ENCODE measurements at regions not wholly inside any gene's neighbourhood (a gene's known extent, or its start where the extent isn't known, plus 50 kb on each side); places are given as distances from the start of the nearest gene placed in this dataset.
A peak's percentile ranks its signal among the peaks of the same experiment; 100 is the strongest.

GRCh38 chr12:75705749-75706711, 194.6 kb upstream of the KRR1 start:
- H3K4me3 ChIP-seq: no peak overlapping the region
- no peak for TF ChIP-seq CTCF (IDR thresholded peaks at IDR 0.05)
- no peak for TF ChIP-seq POLR2A (IDR thresholded peaks at IDR 0.05)
- no peak for TF ChIP-seq POLR2AphosphoS5 (IDR thresholded peaks at IDR 0.05; ENCODE audit: insufficient read depth in 1 of 2, low read depth in 1 of 2)
- H3K27ac ChIP-seq: peak overlapping the region; percentile 30
- H3K4me1 ChIP-seq: peaks cover 35% of the 10 kb centered on the region
- H3K9me3 ChIP-seq: no peaks in the 10 kb centered on the region
- intact Hi-C loops (cut with DNase I): no loop called here
- no peaks in the 10 kb centered on the region for H3K27me3 ChIP-seq
- no peak for DNase-seq (ENCODE audit: extremely low spot score in 2 of 2)
- H3K36me3 ChIP-seq: no peaks in the 10 kb centered on the region

- Histone ChIP-seq H3K9me3 (no peaks in the 10 kb centered on the region), H3K4me1 (peaks cover 30% of the 10 kb centered on the region), H3K27me3 (no peaks in the 10 kb centered on the region), H3K27ac (no peak overlapping the region), H3K36me3 (no peaks in the 10 kb centered on the region), H3K4me3 (no peak overlapping the region)
- TF ChIP-seq POLR2AphosphoS5 (IDR thresholded peaks at IDR 0.05; ENCODE audit: insufficient read depth in 1 of 2, low read depth in 1 of 2): no peak
- no peak for TF ChIP-seq CTCF (IDR thresholded peaks at IDR 0.05)
- TF ChIP-seq POLR2A (IDR thresholded peaks at IDR 0.05): no peak
- intact Hi-C loops (cut with DNase I): no loop called here
- DNase-seq (ENCODE audit: extremely low spot score in 2 of 2): no peak
Observed at GRCh38 chr12:75704664-75705063, 193.3 kb upstream of the KRR1 start.

GRCh38 chr12:75704208-75704607, 192.8 kb upstream of the KRR1 start:
- TF ChIP-seq CTCF (IDR thresholded peaks at IDR 0.05) (no peak), POLR2A (IDR thresholded peaks at IDR 0.05) (no peak), POLR2AphosphoS5 (IDR thresholded peaks at IDR 0.05; ENCODE audit: insufficient read depth in 1 of 2, low read depth in 1 of 2) (no peak)
- no peaks in the 10 kb centered on the region for H3K9me3 ChIP-seq
- peaks cover 30% of the 10 kb centered on the region for H3K4me1 ChIP-seq
- H3K4me3 ChIP-seq: no peak overlapping the region
- no peaks in the 10 kb centered on the region for H3K27me3 ChIP-seq
- H3K27ac ChIP-seq: no peak overlapping the region
- DNase-seq (ENCODE audit: extremely low spot score in 2 of 2): no peak
- H3K36me3 ChIP-seq: no peaks in the 10 kb centered on the region
- intact Hi-C loops (cut with DNase I): no loop called here

- no peaks in the 10 kb centered on the region for H3K36me3 ChIP-seq
- H3K27me3 ChIP-seq: no peaks in the 10 kb centered on the region
- H3K4me3 ChIP-seq: no peak overlapping the region
- H3K9me3 ChIP-seq: no peaks in the 10 kb centered on the region
- TF ChIP-seq POLR2A (IDR thresholded peaks at IDR 0.05): no peak
- TF ChIP-seq POLR2AphosphoS5 (IDR thresholded peaks at IDR 0.05; ENCODE audit: insufficient read depth in 1 of 2, low read depth in 1 of 2): no peak
- no peak for TF ChIP-seq CTCF (IDR thresholded peaks at IDR 0.05)
- peaks cover 20% of the 10 kb centered on the region for H3K4me1 ChIP-seq
- DNase-seq (ENCODE audit: extremely low spot score in 2 of 2): no peak
- H3K27ac ChIP-seq: no peak overlapping the region
- intact Hi-C loops (cut with DNase I): loop anchor here (2.0 kb wide), 1 partner anchor 16 kb away; no protein-coding TSS in a partner anchor
Observed at GRCh38 chr12:75703131-75703530, 191.7 kb upstream of the KRR1 start.

All from vagina (tissue), 2 donors.